HFFc6 (cell line): ENCODE measurements at regions not wholly inside any gene's neighbourhood (a gene's known extent, or its start where the extent isn't known, plus 50 kb on each side); places are given as distances from the start of the nearest gene placed in this dataset.
A peak's percentile ranks its signal among the peaks of the same experiment; 100 is the strongest.

Experiments used
- DNase-seq: peaks from one replicate; pipeline ENCODE4 v3.0.0-alpha.2; 2018
- H3K27ac Mint-ChIP-seq: 2 replicates; pipeline ENCODE4 v1.8.0; 2020; ENCODE audit warnings: mild to moderate bottlenecking, mixed read lengths
- H3K27me3 Mint-ChIP-seq: 2 replicates; pipeline ENCODE4 v1.8.0; 2021; ENCODE audit warnings: mild to moderate bottlenecking, moderate library complexity, mixed read lengths; ENCODE audit not compliant: insufficient read depth
- H3K36me3 Mint-ChIP-seq: 2 replicates; pipeline ENCODE4 v1.8.0; 2021; ENCODE audit warnings: low read depth, mixed read lengths
- H3K4me1 Mint-ChIP-seq: 2 replicates; pipeline ENCODE4 v1.8.0; 2020; ENCODE audit warnings: low read depth, mixed read lengths
- H3K4me3 Mint-ChIP-seq: 2 replicates; pipeline ENCODE4 v1.8.0; 2020; ENCODE audit warnings: mild to moderate bottlenecking, moderate library complexity, mixed read lengths
- H3K9me3 Mint-ChIP-seq: 2 replicates; pipeline ENCODE4 v1.8.0; 2020; ENCODE audit warnings: mild to moderate bottlenecking, mixed read lengths
- TF ChIP-seq, protein P1 (sequence below): fragments of 200-600 bp; sonication (generic); IDR thresholded peaks from 2 replicates; pipeline ENCODE4 v1.5.0; 2021; ENCODE audit warnings: antibody characterized with exemption, mild to moderate bottlenecking

GRCh38 chr9:81420024-81420423, 269.3 kb downstream of the TLE1 start:
- H3K27ac Mint-ChIP-seq: no peak overlapping the region
- H3K27me3 Mint-ChIP-seq: no peaks in the 10 kb centered on the region
- peaks cover 7% of the 10 kb centered on the region for H3K9me3 Mint-ChIP-seq
- no peak for DNase-seq
- TF ChIP-seq, protein P1, sequence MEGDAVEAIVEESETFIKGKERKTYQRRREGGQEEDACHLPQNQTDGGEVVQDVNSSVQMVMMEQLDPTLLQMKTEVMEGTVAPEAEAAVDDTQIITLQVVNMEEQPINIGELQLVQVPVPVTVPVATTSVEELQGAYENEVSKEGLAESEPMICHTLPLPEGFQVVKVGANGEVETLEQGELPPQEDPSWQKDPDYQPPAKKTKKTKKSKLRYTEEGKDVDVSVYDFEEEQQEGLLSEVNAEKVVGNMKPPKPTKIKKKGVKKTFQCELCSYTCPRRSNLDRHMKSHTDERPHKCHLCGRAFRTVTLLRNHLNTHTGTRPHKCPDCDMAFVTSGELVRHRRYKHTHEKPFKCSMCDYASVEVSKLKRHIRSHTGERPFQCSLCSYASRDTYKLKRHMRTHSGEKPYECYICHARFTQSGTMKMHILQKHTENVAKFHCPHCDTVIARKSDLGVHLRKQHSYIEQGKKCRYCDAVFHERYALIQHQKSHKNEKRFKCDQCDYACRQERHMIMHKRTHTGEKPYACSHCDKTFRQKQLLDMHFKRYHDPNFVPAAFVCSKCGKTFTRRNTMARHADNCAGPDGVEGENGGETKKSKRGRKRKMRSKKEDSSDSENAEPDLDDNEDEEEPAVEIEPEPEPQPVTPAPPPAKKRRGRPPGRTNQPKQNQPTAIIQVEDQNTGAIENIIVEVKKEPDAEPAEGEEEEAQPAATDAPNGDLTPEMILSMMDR: no peak
- H3K36me3 Mint-ChIP-seq: peaks cover 5% of the 10 kb centered on the region; the same call in 1 of the 2 replicates
- no peak overlapping the region for H3K4me3 Mint-ChIP-seq
- H3K4me1 Mint-ChIP-seq: peaks cover 33% of the 10 kb centered on the region

GRCh38 chr9:81417941-81418340, 271.4 kb downstream of the TLE1 start:
- H3K36me3 Mint-ChIP-seq: peaks cover 4% of the 10 kb centered on the region; the same call in 1 of the 2 replicates
- no peak overlapping the region for H3K4me3 Mint-ChIP-seq
- no peaks in the 10 kb centered on the region for H3K27me3 Mint-ChIP-seq
- peaks cover 7% of the 10 kb centered on the region for H3K9me3 Mint-ChIP-seq
- H3K27ac Mint-ChIP-seq: no peak overlapping the region
- peaks cover 44% of the 10 kb centered on the region for H3K4me1 Mint-ChIP-seq
- TF ChIP-seq, protein P1: no peak
- no peak for DNase-seq

GRCh38 chr9:81417299-81417675, 272.1 kb downstream of the TLE1 start:
- no peak for DNase-seq

GRCh38 chr9:81416476-81417298, 272.7 kb downstream of the TLE1 start:
- Mint-ChIP-seq H3K4me3 (peak overlapping the region; percentile 16), H3K36me3 (peaks cover 4% of the 10 kb centered on the region; the same call in 1 of the 2 replicates), H3K27me3 (no peaks in the 10 kb centered on the region), H3K9me3 (peaks cover 7% of the 10 kb centered on the region), H3K27ac (peak overlapping the region; percentile 67), H3K4me1 (peaks cover 57% of the 10 kb centered on the region)
- peak; percentile 83 for DNase-seq
- TF ChIP-seq, protein P1: no peak

More at GRCh38 chr9:81417299-81417675, 272.1 kb downstream of the TLE1 start:
- TF ChIP-seq, protein P1: no peak
- Mint-ChIP-seq H3K9me3 (peaks cover 7% of the 10 kb centered on the region), H3K36me3 (peaks cover 4% of the 10 kb centered on the region; the same call in 1 of the 2 replicates), H3K4me1 (peaks cover 51% of the 10 kb centered on the region), H3K27me3 (no peaks in the 10 kb centered on the region), H3K27ac (peak overlapping the region; percentile 67), H3K4me3 (peak overlapping the region; percentile 14; the same call in 1 of the 2 replicates)

GRCh38 chr9:81414836-81415235, 274.5 kb downstream of the TLE1 start:
- H3K36me3 Mint-ChIP-seq: peaks cover 7% of the 10 kb centered on the region
- no peaks in the 10 kb centered on the region for H3K27me3 Mint-ChIP-seq
- DNase-seq: no peak
- no peaks in the 10 kb centered on the region; the same call in 1 of the 2 replicates for H3K9me3 Mint-ChIP-seq
- H3K4me1 Mint-ChIP-seq: peaks cover 76% of the 10 kb centered on the region
- TF ChIP-seq, protein P1: no peak
- no peak overlapping the region for H3K4me3 Mint-ChIP-seq
- H3K27ac Mint-ChIP-seq: no peak overlapping the region
